ENCODE measurements at regions not wholly inside any gene's neighbourhood (a gene's known extent, or its start where the extent isn't known, plus 50 kb on each side); places are given as distances from the start of the nearest gene placed in this dataset.

DNA sequence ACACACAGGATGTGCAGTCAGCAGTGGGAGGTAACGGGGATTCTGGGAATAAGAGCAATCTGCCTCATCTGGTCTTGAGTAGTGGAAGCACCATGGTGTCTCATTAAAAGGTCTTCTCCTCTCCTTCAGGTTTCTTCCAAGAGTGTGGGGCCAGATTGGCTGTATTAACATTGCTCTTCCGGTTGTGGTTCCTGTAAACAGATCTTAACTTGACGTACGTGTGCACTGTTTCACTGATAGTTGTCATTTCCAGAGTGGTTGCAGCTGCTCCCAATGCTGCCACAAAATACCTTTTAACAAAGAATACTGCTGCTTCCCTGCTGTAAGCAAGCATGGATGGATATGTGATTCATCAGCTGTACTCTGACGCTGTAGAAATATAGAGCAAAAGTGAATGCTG is 1443.4 kb upstream of the TENM3 start:
- H3K27ac Mint-ChIP-seq, result no peak overlapping the region
- H3K36me3 Mint-ChIP-seq (ENCODE audit: insufficient read depth), result no peaks in the 10 kb centered on the region
- H3K4me1 Mint-ChIP-seq (ENCODE audit: low read depth), result no peaks in the 10 kb centered on the region
- H3K27me3 Mint-ChIP-seq, result no peaks in the 10 kb centered on the region
- no peak overlapping the region for H3K4me3 Mint-ChIP-seq (ENCODE audit: low read depth)
- TF ChIP-seq, protein P1, sequence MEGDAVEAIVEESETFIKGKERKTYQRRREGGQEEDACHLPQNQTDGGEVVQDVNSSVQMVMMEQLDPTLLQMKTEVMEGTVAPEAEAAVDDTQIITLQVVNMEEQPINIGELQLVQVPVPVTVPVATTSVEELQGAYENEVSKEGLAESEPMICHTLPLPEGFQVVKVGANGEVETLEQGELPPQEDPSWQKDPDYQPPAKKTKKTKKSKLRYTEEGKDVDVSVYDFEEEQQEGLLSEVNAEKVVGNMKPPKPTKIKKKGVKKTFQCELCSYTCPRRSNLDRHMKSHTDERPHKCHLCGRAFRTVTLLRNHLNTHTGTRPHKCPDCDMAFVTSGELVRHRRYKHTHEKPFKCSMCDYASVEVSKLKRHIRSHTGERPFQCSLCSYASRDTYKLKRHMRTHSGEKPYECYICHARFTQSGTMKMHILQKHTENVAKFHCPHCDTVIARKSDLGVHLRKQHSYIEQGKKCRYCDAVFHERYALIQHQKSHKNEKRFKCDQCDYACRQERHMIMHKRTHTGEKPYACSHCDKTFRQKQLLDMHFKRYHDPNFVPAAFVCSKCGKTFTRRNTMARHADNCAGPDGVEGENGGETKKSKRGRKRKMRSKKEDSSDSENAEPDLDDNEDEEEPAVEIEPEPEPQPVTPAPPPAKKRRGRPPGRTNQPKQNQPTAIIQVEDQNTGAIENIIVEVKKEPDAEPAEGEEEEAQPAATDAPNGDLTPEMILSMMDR (IDR thresholded peaks at IDR 0.05; ENCODE audit: unreplicated experiment), result no peak
- no peak for DNase-seq (ENCODE audit: low spot score, unreplicated experiment)
- no peaks in the 10 kb centered on the region for H3K9me3 Mint-ChIP-seq (ENCODE audit: low read depth)

DNA sequence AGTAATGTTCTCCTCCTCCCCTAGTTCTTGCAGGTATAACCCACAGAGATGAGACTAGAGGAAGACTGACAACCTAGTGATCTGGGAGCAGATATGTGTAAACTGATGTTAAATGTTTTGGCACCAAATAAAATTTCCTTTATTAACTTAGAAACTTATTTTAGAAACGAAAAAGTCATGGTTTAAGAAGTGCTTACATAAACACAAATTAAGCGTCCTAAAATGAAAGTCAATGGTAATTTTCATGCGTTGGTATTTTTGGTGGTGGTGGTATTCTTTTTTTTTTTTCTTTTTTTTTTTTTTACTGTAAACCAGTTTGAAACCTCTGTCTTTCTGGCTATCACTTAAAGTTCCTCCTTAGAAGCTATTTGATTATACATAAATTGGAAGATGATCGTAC is 1438.1 kb upstream of the TENM3 start:
- no peaks in the 10 kb centered on the region for H3K27me3 Mint-ChIP-seq
- DNase-seq (ENCODE audit: low spot score, unreplicated experiment), result no peak
- no peaks in the 10 kb centered on the region for H3K9me3 Mint-ChIP-seq (ENCODE audit: low read depth)
- no peaks in the 10 kb centered on the region for H3K36me3 Mint-ChIP-seq (ENCODE audit: insufficient read depth)
- peaks cover 6% of the 10 kb centered on the region for H3K4me1 Mint-ChIP-seq (ENCODE audit: low read depth)
- H3K4me3 Mint-ChIP-seq (ENCODE audit: low read depth), result no peak overlapping the region
- TF ChIP-seq, protein P1 (IDR thresholded peaks at IDR 0.05; ENCODE audit: unreplicated experiment), result no peak
- H3K27ac Mint-ChIP-seq, result no peak overlapping the region

DNA sequence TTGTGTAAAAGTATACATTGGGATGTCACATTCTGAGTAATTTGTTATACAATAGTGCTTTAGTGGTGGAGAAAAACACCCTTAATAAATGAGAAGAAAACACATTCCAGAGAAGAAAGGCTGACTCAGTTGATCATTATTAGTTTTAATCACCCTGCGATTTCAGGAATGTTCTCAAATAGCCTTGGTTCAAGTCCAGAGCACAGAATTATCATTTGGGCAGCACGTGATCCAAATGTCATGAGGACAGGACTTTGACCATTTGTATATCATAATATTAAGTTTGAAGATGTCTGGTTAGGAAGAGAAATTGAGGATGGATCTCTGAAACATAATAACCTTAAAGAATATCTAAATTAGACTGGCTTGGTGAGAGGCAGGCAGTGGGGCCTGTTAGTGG is 1434.3 kb upstream of the TENM3 start:
- H3K36me3 Mint-ChIP-seq (ENCODE audit: insufficient read depth), result no peaks in the 10 kb centered on the region
- no peak overlapping the region for H3K4me3 Mint-ChIP-seq (ENCODE audit: low read depth)
- H3K27ac Mint-ChIP-seq, result no peak overlapping the region
- TF ChIP-seq, protein P1 (IDR thresholded peaks at IDR 0.05; ENCODE audit: unreplicated experiment), result no peak
- peaks cover 6% of the 10 kb centered on the region for H3K4me1 Mint-ChIP-seq (ENCODE audit: low read depth)
- no peaks in the 10 kb centered on the region for H3K27me3 Mint-ChIP-seq
- no peak for DNase-seq (ENCODE audit: low spot score, unreplicated experiment)
- no peaks in the 10 kb centered on the region for H3K9me3 Mint-ChIP-seq (ENCODE audit: low read depth)

DNA sequence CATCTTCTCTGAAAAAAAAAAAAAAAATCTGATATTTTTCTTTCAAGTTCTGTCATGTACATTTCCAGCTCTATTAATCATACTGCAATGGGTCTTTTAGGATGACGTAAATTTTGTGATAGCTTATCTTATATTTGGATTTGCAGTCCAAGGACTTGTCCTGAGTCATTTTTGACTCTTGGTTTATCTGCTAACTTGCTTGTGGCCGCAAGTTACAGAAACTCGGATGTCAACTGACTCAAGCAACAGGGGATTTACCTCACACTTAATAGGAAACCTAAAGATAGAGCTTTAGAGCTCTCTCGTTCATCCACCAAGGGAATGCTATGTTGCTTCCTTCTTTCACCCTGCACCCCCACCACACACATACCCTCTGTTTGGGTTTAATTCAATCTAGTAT is 1433.8 kb upstream of the TENM3 start:
- H3K27me3 Mint-ChIP-seq, result no peaks in the 10 kb centered on the region
- TF ChIP-seq, protein P1 (IDR thresholded peaks at IDR 0.05; ENCODE audit: unreplicated experiment), result no peak
- no peak overlapping the region for H3K27ac Mint-ChIP-seq
- no peaks in the 10 kb centered on the region for H3K9me3 Mint-ChIP-seq (ENCODE audit: low read depth)
- peaks cover 6% of the 10 kb centered on the region for H3K4me1 Mint-ChIP-seq (ENCODE audit: low read depth)
- no peak overlapping the region for H3K4me3 Mint-ChIP-seq (ENCODE audit: low read depth)
- H3K36me3 Mint-ChIP-seq (ENCODE audit: insufficient read depth), result no peaks in the 10 kb centered on the region
- no peak for DNase-seq (ENCODE audit: low spot score, unreplicated experiment)

DNA sequence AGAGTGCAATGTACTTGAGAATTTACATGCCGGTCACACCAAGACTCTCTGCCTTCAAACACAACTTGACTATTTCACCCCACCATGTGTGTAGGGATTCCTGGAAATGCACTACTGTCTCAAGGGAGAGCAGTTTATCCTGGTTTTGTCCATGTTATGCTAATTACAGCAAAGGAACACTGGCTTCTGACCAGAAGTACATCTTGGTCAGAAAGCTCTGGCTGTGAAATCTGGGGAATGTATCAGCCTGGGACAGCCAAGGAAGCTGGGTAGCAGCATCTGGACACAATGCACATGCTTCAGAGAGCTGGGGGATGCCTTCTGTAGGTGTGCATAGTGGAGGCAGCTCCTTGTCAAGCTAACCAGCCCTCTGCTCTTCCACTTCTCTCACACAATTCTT is 1432.6 kb upstream of the TENM3 start:
- TF ChIP-seq, protein P1 (IDR thresholded peaks at IDR 0.05; ENCODE audit: unreplicated experiment), result no peak
- no peak for DNase-seq (ENCODE audit: low spot score, unreplicated experiment)
- peaks cover 6% of the 10 kb centered on the region for H3K4me1 Mint-ChIP-seq (ENCODE audit: low read depth)
- H3K36me3 Mint-ChIP-seq (ENCODE audit: insufficient read depth), result no peaks in the 10 kb centered on the region
- no peak overlapping the region for H3K27ac Mint-ChIP-seq
- no peak overlapping the region for H3K4me3 Mint-ChIP-seq (ENCODE audit: low read depth)
- H3K27me3 Mint-ChIP-seq, result no peaks in the 10 kb centered on the region
- H3K9me3 Mint-ChIP-seq (ENCODE audit: low read depth), result no peaks in the 10 kb centered on the region
